GM19463 (cell line): ENCODE measurements at regions not wholly inside any gene's neighbourhood (a gene's known extent, or its start where the extent isn't known, plus 50 kb on each side); places are given as distances from the start of the nearest gene placed in this dataset.

Source experiments
- ATAC-seq: cut with Tn5 transposase; IDR thresholded peaks from one replicate; pipeline ENCODE4 v1.9.1; 2021; ENCODE audit warnings: mild to moderate bottlenecking, moderate library complexity; ENCODE audit not compliant: unreplicated experiment

DNA sequence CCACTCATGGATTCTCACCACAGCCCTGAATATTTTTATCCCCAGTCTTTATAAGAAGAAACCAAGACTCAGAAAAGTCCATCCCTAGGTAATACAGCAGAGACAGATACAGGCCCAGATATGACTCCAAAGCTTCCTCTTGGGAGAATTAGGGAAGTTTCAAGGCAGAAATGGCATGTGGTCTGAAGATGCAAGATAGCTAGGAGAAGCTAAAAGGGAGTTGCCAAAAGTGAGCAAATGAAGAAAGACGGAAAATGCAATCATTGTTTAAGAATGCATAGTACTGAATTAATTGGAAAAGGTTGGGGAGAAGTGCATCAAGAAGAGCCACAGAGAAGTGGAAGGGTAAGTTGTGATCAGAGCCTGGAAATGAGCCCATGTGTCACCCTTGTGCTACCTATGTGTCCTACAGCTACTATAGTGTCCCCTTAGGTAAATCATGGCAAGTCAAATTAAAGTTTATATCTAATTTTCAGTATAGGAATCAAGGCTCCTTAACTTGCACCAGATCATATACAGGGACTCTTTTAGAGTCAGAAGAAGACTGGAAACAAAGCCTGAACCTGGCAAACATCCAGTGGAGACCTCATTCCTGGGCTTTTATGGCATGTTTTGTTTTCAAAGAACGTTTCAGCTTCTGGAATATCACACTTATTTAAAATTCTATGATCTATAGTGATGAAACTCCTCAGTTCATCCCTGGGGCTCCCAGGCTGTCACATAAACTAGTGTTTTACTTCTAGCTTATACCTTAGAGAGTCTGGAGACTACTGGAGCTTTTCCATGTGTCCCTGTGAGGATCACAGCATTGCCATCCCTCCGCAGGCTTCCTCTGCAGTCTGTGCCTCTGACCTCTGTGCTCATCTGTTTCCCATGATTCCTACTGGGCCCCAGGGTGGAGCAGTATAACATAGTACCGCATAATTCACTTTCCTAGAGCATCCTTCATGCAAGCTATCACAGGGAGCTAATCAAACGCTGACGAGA is 189.0 kb upstream of the CDKN3 start:
- no peak for ATAC-seq

DNA sequence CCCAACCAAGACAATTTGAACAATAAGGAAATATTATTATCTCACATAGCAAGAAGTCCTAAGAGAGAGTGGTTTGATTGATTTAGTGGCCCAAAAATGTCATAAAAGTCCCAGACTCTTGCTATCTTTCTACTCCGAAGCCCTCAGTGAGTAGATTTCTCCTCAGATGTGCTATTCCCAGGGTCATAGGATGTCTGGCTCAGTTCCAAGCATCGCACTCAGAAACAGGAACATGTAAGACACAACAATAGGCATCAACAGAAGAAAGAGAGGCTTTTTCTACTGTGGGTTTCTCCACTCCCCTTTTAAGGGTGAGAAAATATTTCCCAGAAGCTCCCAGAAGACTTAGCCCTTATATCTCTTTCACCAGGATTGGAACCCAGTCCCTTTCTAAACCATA is 188.1 kb upstream of the CDKN3 start:
- ATAC-seq = no peak

DNA sequence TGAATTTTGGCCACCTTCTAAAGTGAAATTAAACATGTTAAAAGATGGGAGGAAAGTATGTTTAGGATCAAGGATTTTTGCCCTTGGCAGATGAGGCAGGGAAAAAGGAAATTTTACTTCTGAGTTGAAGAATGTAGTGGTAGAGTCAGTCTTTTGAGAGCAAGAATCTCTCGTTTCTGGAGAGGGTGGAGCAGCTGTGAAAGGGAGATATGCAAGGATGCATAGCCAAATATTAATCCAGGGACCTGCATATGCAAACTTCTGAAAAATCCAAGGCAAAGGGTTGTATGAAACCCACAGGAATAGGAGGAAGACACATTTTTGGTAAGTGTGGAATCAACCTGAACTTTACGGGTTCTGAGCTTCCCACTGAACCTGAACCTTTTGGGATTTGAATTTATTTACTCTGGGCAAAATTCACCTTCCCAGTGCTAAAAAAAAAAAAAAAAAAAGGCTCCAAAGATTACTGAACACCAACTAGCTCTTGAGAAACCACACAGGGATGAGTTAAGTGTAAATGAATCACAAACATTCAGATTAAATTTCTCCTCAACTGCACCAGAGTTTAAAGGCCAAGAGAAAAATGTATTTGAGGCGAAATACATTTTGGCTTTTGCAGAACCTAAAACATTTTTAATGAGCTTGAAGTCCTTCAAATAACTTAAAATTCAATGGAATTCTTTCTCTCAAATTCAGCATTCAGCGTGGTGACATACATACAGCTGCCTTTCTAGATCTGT is 187.1 kb upstream of the CDKN3 start:
- no peak for ATAC-seq

DNA sequence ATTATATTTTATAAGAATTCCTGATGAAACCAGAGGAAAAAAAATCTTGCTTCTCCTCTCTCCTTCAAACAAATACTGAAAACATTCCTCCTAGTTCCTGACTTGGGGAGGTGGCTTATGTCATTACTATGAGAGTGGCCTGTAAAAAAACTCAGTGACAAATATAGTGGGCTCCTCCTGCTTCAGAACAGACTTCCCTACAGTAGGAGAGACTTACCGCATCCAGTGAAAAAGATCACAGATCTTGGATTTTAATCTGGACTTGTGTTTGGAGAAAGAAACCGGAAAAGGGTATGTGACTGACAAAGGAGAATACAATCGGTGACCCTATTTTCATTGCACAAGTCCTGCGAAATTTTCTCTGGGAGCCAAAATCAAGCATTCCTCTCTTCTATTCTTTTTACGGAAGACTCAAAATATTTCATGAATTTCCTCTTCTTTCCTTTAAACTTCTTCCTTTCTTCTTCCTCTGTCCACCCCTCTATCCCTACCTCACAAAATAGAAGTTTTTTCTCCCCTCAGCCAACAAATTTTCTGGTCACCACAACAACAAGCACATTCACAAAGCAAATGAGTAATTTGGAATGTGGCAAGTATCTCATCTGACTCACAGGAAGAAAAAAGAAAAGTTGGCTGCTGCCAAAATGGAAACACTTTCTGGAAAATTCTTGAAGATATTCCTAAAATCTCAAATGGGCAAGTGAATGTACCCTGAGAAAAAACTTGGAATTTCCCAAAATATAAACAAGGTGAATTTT is 185.1 kb upstream of the CDKN3 start:
- no peak for ATAC-seq

DNA sequence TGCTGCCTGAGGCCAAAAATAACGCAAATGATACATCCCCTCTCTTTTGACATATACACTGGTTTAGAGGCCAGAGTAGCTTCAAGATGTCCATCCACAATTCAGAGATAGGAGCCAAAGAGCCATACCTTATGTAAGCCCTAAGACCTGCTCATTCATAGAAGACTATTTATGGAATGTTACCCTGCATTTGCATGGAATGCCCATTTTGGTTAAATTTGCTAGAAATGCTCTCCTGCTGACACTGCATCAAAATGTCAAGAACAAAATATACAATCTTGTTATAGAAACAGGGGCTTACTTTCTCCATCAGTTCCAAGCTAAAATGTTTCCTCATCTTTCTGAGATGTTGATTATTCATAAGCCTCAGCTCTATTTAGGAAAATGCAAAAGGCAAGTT is 183.3 kb upstream of the CDKN3 start:
- ATAC-seq = no peak

DNA sequence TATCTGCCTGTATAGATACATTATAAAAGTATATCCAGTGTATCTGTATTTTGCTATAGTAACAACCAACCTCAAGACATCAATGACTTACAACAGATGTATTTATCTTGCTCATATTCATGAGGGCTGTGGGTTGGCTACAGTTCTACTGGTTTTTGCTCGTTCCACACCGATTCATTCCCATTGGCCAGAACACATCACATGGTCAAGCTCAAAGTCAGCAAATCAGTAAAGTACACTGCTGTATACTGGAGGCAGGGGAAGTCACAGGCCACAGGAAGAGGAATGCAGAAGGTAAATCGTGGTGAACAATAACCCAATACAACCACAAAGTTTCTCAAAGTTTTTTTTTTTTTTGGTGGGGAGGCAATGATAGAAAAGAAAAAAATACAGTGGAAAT is 180.0 kb upstream of the CDKN3 start:
- ATAC-seq = no peak

DNA sequence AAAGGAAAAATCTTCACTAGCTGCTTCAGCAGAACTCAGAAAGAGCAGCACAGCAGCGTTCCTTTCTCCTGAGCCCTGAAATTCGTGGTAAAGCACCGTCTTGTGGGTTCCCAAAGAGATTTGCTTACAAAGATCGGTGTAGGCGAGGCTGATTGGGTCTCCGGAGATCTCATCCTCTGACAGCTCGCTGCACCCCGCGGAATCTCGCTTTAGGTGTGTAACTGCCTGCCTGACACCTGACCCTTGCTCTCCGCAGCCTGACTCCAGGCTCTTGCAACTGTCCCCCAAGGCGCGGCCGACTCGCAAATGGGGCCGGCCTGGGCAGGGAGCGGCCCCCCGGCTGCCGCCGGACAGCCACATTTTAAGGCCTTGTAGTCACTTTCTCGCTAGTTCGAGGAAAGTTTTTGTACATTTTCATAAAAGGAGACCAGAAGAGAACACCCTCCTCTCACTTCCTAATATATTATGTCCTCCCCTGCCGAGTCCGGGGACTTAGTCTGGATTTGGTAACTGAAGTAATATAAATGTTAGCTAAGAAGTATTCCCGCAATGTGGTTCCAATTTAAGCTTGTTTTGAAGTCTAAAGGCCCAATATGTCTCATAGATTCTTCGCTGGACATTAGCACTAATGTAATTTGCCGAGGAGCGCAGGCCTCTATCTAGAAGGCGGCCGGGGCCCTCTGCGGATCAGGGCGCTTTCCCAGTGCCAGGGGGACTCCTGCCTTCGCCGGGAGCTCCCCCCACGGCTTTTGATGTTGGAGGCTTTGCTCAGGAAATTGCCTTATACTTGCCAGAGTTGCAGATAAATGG is 177.3 kb upstream of the CDKN3 start:
- ATAC-seq = no peak

DNA sequence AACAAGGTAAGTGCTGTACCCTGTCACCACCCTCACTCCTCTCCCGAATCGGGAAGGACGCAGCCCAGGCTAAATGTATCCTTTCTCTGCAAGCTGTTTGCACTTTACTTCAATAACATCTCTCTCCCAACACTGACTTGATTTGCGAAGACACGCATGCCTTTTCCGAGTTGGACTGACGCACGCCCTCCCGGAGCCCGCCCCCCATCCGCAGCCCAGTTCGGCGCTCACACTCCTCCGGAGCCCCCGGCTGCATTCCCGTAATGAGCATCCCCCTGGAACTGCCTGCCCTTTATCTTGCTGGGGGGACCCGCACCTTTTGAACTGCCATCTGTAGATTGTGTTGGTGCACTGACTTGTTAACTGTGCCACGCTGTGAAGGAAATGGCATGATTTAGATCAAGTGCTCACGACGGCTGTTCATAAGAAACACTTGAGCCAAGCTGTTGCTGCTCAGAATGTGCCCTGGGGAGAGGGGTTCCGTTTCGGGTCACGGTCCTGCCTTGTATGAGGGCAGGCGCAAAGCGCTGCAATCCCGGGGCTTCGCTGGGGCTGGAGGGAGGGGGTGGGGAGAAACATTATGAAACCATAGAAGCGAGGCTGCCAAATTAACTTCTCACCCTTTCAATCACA is 176.6 kb upstream of the CDKN3 start:
- no peak for ATAC-seq

DNA sequence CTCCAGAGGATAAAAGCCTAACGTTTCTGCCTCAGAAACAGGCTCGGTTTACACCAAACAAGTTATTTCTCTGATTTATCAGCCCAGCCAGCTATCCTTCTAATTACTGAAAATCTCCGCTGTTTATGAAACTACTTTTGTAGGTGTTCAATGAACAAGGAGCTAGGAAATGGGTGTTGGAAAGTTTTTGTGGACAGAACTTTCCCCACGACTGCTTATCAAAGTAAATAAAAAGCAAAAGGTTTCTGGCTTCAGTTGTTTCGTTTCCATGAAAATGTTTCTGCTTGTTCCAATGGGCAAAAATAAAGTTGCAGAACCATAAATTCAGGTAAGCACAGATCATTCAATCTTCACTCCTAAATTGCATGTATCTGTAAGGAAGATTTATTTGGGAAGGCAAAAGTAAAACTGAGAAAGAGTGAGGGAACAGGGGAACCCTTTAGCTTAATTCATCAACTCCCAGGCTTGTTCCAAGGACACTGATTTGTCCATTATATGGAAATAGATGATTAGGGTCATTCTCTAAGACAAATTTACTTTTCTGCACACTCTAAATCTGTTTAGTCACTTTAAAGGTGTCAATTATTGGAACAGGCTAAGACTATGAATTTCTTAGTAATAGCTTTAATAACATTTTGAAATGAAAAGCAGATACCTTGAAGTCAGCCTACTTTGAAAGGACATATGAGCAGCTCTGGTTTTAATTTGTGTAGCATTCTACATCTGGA is 175.9 kb upstream of the CDKN3 start:
- ATAC-seq = no peak

DNA sequence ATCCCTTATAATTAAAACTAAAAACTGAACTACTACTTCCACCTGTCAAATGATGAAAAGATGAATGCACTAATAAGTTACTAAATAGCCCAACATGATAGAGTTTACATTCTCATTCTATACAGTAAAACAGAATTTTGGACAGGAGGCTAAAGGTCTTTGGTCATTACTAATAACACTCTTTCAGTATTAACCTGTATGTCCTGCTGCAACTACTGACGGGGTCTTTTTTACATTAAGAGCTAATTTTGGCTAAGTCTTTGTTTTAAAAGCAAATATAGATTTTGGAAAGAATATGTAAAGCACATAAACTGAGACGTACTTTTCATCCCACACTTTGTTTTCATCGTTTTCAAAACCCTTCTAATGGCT is 175.4 kb upstream of the CDKN3 start:
- no peak for ATAC-seq

DNA sequence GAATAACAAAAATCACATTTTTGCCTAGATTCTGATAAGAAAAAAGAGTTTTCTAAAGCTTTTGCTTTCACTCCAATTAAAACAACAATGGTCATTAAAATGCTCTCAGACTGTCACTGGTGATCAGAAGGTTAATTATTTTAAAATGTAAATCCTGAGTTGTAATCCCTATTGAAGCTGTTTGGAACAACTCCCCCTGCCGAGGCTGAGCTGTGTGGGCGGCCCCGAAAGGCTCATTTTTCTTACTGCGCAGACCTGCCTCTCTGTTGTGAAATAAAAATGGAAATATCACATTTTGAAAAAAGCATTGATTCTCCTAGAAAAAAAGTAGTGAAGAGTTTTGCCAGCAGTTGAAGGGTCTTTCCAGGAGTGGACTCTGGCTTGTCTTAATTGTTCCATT is 174.8 kb upstream of the CDKN3 start:
- ATAC-seq = no peak

DNA sequence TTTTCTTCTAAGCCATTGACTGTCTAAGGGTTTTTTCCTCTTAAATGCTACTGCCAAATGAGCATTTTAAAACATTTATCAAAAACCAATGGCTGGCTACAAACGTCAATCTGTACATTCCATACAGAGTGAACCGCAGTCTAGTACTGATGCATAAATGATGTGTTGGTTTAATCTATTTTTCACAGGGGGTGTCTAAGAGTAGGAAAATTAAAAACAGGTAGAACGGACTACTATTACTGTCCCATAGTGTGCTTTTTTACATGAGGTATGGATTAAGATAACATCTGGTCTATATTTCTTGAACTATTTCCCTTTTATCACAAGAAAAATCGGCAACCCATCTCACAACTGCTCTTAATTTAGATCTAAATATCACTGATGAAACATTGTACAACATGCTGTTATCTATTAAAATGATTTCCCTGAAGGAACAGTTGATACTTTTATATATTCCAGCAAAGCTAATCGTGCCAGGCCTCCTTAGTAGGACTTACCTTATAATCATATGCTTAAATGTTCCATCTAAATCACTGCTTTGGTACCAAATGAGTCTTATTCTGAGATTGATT is 172.9 kb upstream of the CDKN3 start:
- ATAC-seq = no peak

DNA sequence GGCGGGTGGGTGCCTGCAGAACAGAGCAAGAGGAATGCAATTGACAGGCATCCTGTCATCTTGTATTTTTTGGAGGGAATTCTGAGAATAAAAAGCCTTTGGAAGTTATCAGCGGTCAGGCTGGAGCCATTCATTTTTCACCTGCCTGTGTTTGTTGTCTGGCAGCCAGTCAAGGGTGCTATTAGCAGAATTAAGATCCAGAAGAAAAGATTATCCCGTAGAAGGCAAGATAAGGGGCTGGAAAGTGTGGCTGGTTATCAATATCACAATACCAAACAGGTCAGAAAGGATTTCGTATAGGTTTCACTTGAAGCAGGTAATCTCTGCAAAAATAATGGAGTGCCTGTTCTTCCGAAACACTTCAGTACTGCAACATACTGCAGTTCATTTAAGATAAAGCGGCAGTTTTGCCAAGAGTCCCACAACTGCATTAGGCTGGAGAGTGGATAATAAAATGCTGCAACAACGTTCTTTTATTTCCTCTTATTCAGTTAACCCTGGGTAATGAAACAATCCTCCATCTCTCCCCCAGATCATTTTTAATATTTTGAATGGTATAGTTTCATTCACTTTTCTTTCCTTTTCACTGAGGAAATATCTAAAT is 171.2 kb upstream of the CDKN3 start:
- no peak for ATAC-seq

DNA sequence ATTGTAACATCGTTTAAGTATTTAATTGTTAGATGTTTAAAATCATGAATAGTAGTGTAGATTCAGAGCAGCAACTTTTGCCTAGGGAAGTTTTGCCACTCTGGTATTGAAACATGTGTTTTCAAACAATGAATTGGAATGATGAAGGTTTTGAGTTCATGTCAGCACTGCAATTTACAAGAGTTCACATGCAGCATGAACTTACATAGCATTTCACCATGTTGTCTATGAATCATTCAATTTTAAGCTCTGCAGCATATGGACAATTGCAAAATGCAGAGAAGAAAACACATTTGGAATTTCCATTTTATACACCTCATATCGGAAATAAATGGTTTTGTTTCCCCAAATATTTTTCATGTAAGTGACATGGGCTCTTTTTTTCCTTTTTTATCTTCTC is 170.7 kb upstream of the CDKN3 start:
- ATAC-seq = no peak

DNA sequence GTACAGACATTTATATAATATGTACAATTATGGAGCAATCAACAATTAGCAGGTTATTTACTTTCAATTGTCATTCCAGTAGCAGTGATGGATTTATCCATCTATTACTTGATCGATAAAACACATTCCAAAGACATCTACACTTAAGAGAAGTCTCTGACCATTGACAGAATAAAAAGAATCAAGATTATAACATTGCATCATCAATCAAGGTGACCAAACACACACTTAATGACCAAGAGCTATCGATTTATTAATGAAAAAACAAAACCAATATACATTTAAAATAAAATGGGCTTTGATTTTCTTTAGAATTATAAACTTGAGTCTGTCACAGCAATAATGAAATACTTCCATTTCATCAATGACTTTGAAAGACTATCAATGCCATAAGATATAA is 170.2 kb upstream of the CDKN3 start:
- ATAC-seq = no peak

DNA sequence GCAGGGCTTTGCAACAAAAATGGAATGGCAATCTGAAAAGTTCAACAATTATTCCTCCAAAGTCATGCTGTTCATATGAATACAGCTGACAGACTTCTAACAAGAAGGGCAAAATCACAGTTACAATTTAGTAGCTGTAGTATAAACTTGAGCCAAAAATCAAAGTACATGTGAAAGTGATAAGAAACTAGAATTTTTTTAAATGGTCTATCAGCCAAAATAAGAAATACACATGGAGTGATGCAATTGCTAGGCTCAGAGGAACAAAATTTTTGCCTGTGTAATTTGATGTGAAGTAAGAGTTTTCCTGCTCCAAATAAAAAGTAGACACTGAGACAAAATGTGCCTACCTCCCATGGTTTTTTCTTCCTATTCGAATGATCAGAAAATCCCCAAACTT is 167.7 kb upstream of the CDKN3 start:
- no peak for ATAC-seq

DNA sequence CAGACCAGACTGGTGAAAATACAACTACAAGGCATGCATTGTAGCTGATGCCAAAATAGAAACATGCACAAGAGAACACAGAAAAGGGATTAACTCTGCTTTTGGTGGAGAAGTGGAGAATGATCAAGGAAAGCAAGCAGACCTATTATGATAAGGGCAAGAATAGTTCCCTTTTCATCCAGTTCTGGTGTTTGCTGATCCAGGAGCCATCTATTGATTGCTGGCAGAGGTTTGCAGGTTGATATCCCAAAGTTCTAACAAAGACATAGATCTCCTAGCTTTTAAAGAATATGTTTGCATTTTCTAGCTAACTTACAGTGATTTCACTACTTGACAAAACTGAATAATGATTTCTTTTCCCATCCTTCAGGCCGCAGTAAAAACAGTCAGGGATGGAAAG is 166.2 kb upstream of the CDKN3 start:
- ATAC-seq = no peak

DNA sequence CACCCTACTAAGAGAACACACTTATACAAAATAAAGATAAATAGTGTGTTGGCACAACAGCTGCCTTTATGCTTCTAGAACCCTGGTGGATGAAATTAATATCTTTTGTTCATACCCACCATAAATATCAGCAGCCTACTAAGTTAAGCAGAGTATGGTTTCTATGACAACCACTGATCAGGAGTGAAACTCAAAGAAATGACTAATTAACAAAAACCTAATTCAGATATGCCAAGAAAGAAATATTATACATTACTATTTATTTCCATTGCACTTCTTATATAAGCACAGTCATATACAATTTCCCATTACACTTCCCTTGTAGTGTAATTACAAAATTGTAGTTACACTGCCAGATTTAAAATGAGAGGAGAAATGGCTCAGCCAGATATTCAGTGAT is 164.1 kb upstream of the CDKN3 start:
- no peak for ATAC-seq

DNA sequence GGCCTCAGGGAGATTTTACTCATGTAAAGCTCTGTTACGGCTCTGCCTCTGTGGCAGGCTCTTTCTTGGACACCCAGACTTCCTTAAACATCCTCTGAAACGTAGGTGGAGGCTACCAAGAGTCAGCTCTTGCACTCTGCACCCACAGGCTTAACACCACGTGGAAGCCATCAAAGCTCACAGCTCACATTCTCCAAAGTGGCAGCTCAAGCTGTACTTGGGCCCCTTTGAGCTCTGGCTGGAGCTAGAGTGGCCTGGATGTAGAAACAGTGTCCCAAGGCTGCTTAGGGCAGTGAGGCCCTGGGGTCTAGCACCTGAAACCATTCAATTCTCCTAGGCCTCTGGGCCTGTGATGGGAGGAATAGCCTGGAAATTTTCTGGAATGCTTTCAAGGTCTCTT is 155.3 kb upstream of the CDKN3 start:
- ATAC-seq = no peak
